ENCODE measurements at regions not wholly inside any gene's neighbourhood (a gene's known extent, or its start where the extent isn't known, plus 50 kb on each side); places are given as distances from the start of the nearest gene placed in this dataset.

DNA sequence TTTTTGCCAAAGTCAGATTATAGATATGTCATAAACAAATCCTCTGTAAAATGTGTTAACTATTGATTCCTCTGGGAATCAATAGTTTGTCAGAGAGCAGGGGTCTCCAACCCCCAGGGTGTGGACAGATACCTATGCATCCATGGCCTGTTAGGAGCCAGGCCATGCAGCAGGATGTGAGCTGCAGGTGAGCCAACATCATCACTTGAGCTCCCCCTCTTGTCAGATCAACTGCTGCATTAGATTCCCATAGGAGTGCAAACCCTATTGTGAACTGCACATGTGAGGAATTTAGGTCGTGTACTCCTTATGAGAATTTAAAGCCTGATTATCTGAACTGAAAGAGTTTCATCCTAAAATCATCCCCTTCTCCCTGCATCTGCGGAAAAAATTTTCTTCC lies 1365.4 kb downstream of the ARAP2 start:
- TF ChIP-seq, protein P1, sequence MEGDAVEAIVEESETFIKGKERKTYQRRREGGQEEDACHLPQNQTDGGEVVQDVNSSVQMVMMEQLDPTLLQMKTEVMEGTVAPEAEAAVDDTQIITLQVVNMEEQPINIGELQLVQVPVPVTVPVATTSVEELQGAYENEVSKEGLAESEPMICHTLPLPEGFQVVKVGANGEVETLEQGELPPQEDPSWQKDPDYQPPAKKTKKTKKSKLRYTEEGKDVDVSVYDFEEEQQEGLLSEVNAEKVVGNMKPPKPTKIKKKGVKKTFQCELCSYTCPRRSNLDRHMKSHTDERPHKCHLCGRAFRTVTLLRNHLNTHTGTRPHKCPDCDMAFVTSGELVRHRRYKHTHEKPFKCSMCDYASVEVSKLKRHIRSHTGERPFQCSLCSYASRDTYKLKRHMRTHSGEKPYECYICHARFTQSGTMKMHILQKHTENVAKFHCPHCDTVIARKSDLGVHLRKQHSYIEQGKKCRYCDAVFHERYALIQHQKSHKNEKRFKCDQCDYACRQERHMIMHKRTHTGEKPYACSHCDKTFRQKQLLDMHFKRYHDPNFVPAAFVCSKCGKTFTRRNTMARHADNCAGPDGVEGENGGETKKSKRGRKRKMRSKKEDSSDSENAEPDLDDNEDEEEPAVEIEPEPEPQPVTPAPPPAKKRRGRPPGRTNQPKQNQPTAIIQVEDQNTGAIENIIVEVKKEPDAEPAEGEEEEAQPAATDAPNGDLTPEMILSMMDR (IDR thresholded peaks at IDR 0.05; ENCODE audit: low read length) = no peak
- no peak for TF ChIP-seq EZH2 (IDR thresholded peaks at IDR 0.05; ENCODE audit: borderline replicate concordance, low read length)

Measured in OCI-LY1 (cell line).